GM21717 (cell line): ENCODE measurements at regions not wholly inside any gene's neighbourhood (a gene's known extent, or its start where the extent isn't known, plus 50 kb on each side); places are given as distances from the start of the nearest gene placed in this dataset.

Source experiments
- ATAC-seq: cut with Tn5 transposase; IDR thresholded peaks from one replicate; pipeline ENCODE4 v1.9.1; 2021; ENCODE audit warnings: mild to moderate bottlenecking, moderate library complexity; ENCODE audit not compliant: unreplicated experiment

DNA sequence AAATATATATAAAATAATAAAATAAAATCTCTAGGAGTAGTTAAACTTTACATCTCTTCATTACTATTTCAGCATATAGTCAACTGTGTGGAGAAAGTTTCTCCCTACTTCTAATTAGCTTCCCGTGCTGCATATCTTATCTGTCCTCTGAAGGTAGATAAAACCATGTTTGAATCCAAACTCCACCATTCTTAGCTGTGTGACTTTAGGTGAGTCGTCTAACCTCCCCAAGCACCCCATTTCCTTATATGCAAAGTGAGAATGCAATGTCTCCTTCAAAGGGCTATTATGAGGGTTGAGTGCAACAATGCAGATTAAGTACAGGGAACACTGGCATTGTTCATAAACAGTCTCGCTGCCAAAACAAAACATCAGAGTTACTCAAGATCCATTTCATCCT is 80.8 kb upstream of the DRD2 start:
- ATAC-seq, result no peak

DNA sequence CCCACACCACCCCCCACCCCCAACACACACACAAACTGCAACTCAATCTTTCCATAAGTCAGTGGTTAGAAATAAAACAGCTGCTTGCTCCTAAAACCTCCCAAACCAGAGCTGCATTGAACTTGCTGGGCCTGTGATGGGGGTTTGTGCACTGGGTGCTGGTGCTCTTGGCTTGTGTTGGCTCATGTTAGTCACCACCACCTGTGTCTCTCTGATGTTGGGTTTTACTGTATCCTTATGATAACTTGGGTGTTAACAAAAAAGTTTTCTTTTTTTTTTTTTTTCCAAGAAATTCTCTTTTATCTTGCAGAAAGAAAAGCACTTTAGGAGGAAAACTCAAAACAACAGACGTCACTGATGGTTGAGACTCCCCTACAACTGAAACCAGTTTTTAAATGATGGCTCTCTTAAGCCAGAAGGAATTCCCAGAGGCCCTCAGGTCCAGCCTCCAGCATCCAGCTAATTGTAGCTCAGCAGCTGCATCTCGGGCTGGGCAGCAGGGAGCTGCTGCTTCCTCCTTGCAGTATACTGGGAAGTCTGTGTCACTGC is 79.9 kb upstream of the DRD2 start:
- ATAC-seq, result no peak

DNA sequence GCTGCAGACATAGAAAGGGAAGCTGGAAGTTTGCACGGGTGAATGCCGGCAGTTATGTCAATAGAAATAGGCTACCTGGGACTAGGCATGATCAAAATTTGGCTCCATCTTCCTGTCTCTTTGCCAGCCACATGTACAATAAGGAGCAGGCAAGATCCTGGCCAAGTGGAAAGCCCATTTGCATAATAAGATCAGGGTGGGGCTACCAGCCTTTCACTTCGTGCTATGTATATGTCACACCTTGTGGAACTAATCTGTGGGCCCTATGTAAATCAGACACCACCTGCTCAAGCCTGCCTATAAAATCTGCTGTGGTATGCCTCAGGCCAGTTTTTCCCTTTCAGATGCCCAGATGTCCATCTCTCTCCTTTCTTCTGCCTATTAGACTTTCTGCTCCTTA is 79.3 kb upstream of the DRD2 start:
- ATAC-seq, result no peak

DNA sequence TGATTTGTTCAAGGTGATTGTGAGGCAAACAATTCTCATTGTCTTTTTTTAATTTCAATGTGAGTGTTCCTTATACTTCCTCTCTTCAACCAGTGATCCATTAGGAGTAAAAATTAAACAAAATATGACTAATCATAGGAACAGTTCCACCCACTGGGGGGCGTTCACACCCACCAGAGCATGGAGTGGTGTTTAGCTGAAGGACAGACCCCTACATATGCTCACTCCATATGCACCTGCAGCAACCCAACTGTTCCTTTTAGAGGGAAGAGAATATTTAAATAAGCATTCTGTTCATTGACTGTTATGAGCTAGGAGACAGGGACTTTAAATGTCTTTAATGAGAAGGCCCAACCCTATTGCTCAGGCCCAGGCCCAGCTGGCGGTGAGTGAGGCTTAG is 78.7 kb upstream of the DRD2 start:
- ATAC-seq, result no peak

DNA sequence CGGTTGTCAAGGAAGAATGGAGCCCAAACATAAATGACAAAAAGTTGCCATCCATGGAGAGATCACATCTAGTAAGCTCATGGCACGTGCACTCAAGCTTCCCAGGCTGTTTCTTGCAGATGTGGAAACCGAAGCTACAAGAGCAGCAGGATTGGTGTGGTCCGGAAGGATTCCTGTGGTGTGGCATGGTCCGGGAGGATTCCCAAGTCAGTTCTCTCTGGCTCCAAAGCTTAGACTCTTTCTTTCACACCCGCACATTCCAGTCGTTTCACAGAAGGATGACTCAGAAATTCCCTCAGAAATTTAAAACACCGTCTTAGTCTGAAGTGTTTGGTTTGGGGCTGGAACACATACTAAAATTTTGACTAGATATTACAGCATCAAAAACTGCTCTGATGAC is 78.0 kb upstream of the DRD2 start:
- no peak for ATAC-seq

DNA sequence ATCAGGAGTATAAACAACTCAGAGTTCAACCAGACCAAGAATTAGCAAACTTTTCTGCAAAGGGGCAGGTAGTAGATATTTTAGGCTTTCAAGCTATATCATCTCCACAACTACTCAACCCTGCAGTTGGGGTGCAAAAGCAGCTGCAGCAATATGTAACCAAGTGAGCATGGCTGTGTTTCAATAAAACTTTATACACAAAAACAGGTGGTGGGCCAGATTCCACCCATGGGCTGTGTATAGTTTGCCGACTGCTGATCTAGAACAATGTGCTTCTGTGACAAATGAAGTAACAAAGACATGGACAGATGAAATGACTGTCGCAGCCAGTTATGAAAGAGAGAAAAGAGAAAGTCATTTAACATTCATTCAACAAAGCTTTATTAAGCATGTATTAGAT is 77.1 kb upstream of the DRD2 start:
- no peak for ATAC-seq

DNA sequence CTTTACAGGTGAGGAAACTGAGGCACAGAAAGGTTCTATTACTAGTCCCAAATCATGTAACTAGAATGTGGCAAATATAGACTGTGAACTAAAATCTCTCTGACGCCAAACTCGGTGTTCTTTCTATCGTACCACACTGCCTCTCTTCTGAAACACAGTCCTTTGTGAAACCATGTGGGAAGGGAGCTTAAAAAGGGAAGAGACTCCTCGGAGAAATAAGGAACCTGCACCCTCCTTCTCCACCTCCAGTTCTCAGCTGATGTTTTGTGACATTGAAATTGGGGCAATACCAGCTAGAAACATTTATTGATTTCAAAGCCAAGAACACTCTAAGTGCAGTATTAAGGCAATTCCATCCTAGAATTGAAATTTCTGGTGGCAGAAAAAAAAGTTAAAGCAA is 76.4 kb upstream of the DRD2 start:
- no peak for ATAC-seq

DNA sequence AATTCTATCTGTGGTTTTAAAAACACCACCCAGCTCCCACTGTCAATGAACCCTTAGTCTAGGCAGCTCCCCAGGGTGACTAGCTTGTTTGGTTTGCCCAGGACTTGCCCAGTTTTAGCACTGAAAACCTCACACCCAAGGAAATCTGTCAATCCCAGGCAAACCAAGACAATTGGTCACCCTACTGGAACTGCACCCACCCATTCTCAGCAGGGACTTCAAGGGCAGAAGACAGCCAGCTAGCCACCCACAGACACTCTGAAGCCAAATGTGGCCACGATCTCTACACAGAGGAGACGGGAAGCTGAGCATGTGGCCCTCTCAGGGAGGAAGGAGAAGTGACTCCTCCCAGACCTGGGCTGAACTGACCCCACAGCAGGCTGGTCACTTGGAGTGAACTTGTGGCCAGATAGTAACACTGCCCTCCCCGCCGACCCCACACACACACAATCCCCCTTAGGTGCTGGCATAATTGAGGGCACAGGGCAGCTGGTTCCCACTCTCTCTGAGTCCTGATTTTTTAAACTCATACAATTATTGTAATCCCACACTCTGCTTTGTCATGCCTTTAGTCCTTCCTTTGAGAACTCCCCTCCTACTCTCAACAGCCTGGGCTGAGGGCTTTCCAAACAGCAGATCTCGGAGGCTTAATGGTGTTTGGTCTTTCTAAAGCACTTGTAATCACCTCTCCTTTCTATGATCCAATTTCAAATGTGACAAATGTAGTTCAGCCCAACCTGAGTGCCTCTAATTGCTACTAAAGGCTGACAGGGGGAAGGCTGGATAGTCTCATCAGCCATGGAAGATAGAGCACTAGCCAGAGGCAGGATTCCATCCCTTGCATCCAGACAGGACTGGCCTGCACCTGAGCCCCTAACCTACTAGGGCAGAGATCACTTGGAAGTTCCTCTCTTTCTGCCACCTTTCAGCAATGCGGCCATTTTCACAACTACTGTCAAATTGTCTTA is 74.7 kb upstream of the DRD2 start:
- no peak for ATAC-seq

DNA sequence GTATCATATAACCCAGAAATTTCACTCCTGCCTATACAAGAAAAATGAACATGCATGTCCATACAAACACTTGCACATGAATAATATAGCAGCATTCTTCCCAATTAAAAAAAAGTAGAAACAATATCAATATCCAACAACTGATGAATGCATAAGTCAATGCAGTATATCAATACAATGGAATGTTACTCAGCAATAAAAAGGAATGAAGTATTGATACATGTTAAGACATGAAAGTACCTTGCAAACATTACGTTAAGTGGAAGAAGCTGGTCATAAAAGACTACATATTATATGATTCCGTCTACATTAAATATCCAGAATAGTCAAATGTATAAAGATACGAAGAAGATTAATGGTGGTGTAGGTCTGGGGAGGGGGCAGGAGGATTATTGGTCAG is 73.9 kb upstream of the DRD2 start:
- no peak for ATAC-seq

DNA sequence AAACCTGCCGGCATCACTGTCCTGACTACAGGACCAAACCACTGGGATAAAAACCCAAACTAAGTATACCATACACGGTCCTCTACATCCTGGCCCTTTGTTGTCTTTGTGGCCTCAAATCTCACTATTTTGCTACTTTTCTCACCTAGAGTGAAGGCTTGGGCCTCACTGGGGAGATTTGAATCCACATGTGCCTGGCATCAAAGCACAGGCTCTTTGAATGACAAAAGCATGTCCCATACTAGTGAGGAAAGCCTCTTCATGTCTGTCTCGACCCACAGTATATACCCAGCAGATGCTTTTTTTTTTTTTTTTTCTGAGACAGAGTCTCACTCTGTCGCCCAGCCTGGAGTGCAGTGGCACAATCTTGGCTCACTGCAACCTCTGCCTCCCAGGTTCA is 72.5 kb upstream of the DRD2 start:
- ATAC-seq, result no peak

DNA sequence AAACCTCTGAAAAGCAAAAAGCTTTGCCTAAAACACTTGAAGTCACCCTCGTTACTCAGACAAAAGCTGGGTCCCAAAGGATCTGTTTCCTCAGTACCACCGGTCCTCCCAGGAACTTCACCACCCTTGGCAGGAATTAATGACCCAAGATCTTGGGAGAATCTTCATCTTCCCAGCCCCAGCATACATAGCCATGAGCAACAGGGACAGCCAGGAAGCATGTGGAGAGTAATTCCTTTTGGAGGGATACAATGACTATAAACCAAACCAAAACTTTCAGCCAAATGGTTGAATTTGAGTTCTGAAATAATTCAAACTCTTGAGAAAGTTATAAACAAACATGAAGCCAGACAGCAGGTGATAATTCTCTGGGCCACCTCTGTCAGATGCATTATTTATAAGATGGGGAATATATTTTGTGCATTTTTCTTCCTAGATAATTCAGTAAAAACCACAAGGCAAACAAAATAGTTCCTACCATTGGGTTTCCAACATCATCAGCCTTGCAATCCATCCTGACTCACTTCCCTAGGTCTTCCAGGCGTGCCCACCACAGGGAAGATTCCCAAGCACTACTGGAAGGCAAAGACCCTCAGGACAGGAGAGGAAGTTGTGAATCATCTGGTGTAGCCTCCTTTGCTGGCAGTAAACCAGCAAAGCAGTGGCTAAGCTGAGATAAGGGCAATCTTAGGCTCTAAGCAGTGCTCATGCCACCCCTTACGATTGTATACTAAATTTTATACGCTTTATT is 71.7 kb upstream of the DRD2 start:
- no peak for ATAC-seq

DNA sequence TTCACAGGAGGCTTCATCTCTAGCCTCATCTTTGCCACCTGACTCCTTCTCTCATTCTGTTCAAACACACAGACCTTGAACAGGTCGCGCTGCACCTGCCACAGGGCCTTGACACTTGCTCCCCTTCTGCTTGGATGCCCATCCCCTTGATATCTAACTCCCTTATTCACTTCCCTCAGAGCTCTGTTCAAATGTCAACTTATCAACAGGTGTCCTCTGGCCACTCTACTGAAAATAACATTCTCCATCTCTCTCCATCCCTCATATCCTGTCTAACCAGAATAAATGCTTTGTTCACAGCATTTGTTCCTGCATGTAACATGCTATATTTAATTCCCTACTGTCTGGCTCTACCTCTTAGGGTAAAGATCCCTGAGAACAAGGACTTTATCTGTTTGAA is 67.2 kb upstream of the DRD2 start:
- no peak for ATAC-seq

DNA sequence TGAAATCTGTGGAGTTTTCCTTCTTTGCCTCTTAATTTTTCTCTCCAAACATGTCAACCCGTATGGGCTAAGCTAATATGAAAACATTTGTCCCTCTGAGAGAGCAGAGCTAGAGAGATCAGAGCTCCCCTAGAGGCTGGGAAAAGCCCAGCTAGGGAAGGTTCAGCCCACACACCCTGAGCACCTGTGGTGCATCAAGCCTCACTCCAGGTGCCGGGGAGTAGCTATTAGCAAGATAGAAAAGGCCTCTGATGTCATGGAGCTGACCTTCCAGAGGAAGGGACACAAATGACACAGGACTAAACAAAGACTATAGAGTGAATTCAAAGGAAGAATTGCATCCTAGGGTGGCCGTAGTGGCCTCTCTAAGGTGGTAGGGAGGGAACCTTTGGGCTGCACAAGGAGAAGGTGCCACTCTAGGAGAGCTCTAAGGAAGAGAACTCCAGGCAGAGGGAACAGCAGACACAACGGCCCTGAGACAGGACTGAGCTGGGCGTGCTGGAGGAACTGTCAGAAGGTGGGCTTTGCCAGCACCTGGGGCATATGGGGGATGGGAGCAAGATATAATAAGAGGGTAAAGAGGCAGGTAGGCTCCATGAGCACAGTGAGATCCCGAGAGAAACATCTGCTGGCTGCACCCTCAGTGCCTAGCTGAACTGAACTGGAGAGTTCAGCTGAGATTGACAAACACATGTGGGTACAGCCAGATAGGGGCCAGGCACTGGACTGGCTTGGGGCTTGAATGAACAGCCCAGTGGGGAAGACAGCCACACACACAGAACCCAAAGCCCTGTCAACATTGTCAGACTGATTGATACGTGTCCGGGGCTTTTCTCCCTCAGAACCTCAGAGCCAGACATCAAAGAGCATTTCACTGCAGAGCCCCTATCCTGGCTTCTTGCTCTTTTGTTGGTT is 65.5 kb upstream of the DRD2 start:
- no peak for ATAC-seq

DNA sequence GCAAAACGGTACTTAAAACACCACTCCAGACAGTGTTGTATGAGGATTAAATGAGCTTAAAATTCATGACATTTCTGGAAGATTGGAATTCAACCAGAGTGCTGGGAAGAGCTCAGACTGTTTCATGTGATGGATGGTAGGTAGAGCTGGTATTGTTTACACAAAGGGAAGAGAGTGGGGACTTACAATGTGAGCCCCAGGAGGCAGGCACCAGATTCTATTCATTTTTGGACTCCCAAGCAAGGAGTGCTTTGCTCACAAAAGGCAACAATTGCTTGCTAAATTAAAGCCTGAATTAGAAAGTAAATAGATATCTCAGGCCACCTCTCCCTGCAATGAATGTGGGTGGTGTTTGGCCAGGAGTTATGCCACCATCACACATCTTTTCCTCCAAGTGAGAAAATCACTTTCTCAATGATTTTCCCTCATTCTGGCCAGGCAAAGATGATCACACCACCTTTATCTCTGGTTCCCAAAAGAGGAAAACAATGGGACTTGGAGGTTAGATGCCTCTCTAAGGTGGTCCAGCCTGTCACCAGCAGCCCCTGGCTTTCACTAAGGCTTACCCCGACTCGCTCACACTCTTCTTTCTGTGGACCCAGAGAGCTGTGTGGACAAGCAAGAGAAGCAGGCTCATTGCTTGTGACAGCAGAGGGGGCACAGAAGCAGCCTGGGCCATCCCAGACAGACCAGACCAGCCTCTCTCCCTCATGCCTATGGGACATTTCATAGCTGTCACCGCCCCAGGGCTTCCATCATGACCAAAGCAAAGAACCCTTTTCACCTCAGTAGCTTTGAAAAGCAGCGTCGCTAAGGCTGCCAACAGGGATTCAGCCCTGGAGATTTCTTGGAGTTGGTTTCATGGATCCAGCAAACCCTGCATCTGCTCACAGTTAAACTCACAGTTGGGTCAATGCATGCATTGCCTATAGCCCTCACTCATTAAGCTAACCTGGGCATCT is 63.5 kb upstream of the DRD2 start:
- ATAC-seq, result no peak

DNA sequence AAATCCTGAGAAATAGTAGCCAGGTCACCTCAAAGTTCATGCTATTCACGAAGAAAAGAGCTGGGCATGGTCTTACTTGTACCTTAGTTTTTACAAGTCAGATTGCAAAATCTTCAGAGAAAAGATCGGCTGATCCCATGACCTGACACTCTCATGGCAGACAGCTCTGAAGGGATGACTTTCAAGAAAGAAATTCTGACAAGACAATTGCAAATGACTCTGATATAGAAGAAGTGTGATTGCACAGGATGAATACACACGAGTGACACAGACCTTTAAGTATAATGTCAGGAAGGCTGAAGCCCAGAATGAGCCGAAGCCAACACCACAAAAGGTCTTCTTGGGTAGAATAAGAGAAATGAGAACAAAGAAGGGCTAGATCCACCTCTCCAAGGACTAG is 59.4 kb upstream of the DRD2 start:
- ATAC-seq, result no peak

DNA sequence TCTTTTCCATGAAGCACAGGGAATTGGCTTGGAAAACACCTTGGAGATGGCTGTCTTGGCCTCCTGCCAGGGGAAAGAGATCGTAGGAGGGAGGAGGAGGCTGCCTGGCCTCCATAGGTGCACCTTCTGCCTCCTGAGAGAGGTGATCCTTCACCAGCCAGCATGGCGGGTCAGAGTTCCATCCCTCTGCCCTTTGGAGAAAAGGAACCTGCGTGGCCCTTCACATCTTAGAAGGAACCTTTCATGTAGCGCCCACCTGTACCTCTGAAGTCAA is 58.2 kb upstream of the DRD2 start:
- no peak for ATAC-seq

DNA sequence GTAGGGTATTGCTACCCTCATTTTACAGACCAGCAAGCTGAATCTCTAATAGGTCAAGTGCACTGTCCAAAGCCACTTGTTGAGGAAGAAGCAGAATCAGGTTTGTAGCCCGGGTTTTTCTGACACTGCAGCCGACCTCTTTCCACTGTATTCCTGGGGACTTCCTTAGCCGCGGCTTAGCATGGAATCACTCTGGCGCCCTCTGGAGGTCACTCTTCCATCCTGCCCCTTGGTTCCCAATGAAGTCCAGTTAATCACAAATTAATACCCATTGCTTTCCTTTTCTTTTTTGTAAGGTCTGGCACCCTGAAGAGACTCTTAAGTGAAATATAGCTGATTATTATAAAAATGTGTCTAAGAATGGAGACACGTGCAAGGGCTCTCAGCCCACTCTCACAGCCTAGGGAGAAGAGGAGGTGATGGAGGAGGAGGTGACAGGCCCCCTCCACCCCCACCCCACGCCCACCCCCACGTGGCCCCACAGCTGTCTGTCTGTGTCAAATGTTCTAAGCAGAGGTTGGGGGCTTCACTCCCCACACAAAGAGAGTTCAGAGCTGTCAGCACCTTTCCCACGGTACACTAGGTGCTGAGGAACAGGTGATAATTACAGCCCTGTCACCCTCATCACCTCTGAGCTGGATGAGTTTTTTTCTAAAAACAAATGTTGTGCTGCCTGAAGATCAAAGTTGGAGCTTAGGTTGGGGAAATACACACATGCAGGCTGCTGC is 57.7 kb upstream of the DRD2 start:
- ATAC-seq, result no peak

DNA sequence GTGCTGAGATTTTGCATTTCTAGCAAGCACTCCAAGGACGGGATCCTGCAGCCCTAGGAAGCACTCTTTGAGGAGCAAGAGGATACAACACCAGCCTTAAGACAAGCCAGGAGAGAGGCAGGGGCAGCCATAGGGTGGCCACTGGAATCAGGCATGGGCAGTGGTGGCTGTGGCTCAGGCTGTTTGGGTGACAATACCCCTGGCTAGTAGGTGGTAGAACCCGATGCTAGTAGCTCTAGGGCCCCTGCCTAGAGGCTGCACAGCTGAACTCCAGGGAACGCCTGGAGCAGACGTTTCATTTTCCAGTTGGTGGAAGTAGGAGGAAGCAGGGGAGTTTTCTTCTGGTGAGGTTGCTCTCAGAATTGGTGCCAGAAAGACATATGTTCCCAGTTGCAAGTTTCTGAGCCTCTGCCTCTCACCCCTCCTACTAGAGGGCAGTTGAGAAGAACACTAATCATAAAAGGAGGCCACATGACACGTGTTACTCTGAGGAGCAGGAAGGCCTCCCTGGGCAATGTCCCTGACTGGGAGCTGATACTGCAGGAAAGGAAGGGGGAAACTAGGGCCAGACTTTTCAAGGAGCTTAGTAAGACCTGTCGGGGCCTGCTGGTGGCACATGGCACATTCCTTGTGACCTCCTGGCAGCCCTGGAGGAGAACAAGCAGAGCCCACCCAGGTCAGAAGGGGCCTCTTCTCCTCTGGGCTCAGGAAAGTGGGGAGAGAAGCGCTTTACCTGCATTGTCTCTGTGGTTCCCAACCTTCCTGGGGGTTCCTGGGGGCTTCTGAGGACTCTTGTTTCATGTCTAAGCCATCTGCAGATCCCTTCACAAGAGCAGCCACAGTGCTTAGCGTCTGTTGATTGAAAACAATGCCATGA is 56.6 kb upstream of the DRD2 start:
- no peak for ATAC-seq
